B cell (primary cell): ENCODE measurements at regions not wholly inside any gene's neighbourhood (a gene's known extent, or its start where the extent isn't known, plus 50 kb on each side); places are given as distances from the start of the nearest gene placed in this dataset.

Experiments used
- ATAC-seq: fragments of 200-7000 bp; cut with Tn5 transposase; one replicate; pipeline ENCODE4 v1.10.0; 2021; ENCODE audit warnings: low read depth, mild to moderate bottlenecking, moderate number of reproducible peaks, moderate library complexity
- CTCF ChIA-PET: fragments of 350-600 bp; sonication (Branson Sonifier 250); formaldehyde crosslinking; loops from one replicate; lab custom pipeline; 2021; ENCODE audit warnings: antibody characterized with exemption, inconsistent platforms; lab: Charles Lee
- POLR2A ChIA-PET: fragments of 350-600 bp; sonication (Branson Sonifier 250); formaldehyde crosslinking; loops from one replicate; lab custom pipeline; 2021; ENCODE audit warnings: antibody characterized with exemption; lab: Charles Lee
- DNase-seq: peaks from one replicate; pipeline ENCODE4 v3.0.0; 2013
- H2AFZ ChIP-seq: 2 replicates; pipeline ENCODE4 v1.6.1; 2012; ENCODE audit warnings: mild to moderate bottlenecking, low read depth, low read length; ENCODE audit not compliant: insufficient read depth, poor library complexity, severe bottlenecking
- H3K27ac ChIP-seq, 2 donors: 1 replicate in 1 of 2; 2 replicates in 1 of 2; pipeline ENCODE4 v1.5.1; 2012 to 2013; ENCODE audit warnings: low read length in 2 of 2, mild to moderate bottlenecking in 2 of 2, moderate library complexity in 1 of 2
- H3K27me3 ChIP-seq, 4 experiments: fragments of 200-600 bp in 1 of 4; sonication (generic) in 1 of 4; replicated peaks in 1 of 4; 1 replicate in 2 of 4; 2 replicates in 2 of 4; pipeline versions ENCODE4 v1.6.1 to v1.7.0; 2013 to 2016; ENCODE audit warnings: low read length in 3 of 4, mild to moderate bottlenecking in 2 of 4, mixed read lengths in 1 of 4, moderate library complexity in 1 of 4; ENCODE audit not compliant: insufficient read depth in 4 of 4, control insufficient read depth in 3 of 4; ENCODE audit errors: control extremely low read depth in 1 of 4
- H3K36me3 ChIP-seq, 2 experiments: replicated peaks in 1 of 2; 1 replicate in 1 of 2; 2 replicates in 1 of 2; pipeline versions ENCODE4 v1.6.1 to v1.7.1; 2013; ENCODE audit warnings: low read length in 1 of 2; ENCODE audit not compliant: insufficient read depth in 2 of 2, control insufficient read depth in 1 of 2; ENCODE audit errors: control extremely low read depth in 1 of 2, extremely low read depth in 1 of 2
- H3K4me1 ChIP-seq, 2 donors: fragments of 200-600 bp in 1 of 2; sonication (generic) in 1 of 2; 1 replicate in 1 of 2; 2 replicates in 1 of 2; pipeline versions ENCODE4 v1.5.1 to v1.6.1; 2013 to 2017; ENCODE audit warnings: low read length in 2 of 2; ENCODE audit not compliant: control insufficient read depth in 2 of 2, insufficient read depth in 2 of 2
- H3K4me2 ChIP-seq: replicated peaks from 2 replicates; pipeline ENCODE3; 2012; ENCODE audit warnings: mild to moderate bottlenecking, low read depth, low read length; ENCODE audit not compliant: poor library complexity, severe bottlenecking
- H3K4me3 ChIP-seq, 5 experiments: fragments of 200-600 bp in 1 of 5; sonication (generic) in 1 of 5; 1 replicate in 3 of 5; 2 replicates in 2 of 5; pipeline versions ENCODE4 v1.5.1 to v1.7.0; 2011 to 2016; ENCODE audit warnings: low read length in 4 of 5, mild to moderate bottlenecking in 4 of 5, low read depth in 2 of 5, control low read depth in 1 of 5, moderate library complexity in 1 of 5; ENCODE audit not compliant: insufficient read depth in 1 of 5; ENCODE audit errors: control extremely low read depth in 1 of 5, extremely low read depth in 1 of 5
- H3K79me2 ChIP-seq: fragments of 200-600 bp; sonication (generic); one replicate; pipeline ENCODE4 v1.6.0; 2016; ENCODE audit warnings: low read length; ENCODE audit not compliant: control insufficient read depth, insufficient read depth
- H3K9ac ChIP-seq: fragments of 200-600 bp; sonication (generic); 2 replicates; pipeline ENCODE4 v1.6.1; 2017; ENCODE audit warnings: mild to moderate bottlenecking, low read length, moderate library complexity
- H3K9me3 ChIP-seq, 3 donors: one replicate each; pipeline versions ENCODE4 v1.6.1 to v1.7.1; 2013; ENCODE audit warnings: low read length in 2 of 3; ENCODE audit not compliant: control insufficient read depth in 2 of 3, insufficient read depth in 1 of 3; ENCODE audit errors: control extremely low read depth in 1 of 3
- H4K20me1 ChIP-seq: 2 replicates; pipeline ENCODE4 v1.6.0; 2012; ENCODE audit warnings: mild to moderate bottlenecking, low read length; ENCODE audit not compliant: insufficient read depth, control insufficient read depth, poor library complexity, severe bottlenecking
- H3K27ac Mint-ChIP-seq: one replicate; pipeline ENCODE4 v1.8.0; 2021; ENCODE audit warnings: mixed read lengths
- H3K27me3 Mint-ChIP-seq: one replicate; pipeline ENCODE4 v1.8.0; 2021; ENCODE audit warnings: mixed read lengths
- H3K4me1 Mint-ChIP-seq: one replicate; pipeline ENCODE4 v1.8.0; 2021; ENCODE audit warnings: mixed read lengths
- H3K4me3 Mint-ChIP-seq: one replicate; pipeline ENCODE4 v1.8.0; 2021; ENCODE audit warnings: mixed read lengths
- H3K9me3 Mint-ChIP-seq: one replicate; pipeline ENCODE4 v1.8.0; 2022; ENCODE audit warnings: mixed read lengths; ENCODE audit not compliant: insufficient read depth
- EZH2 ChIP-seq: IDR thresholded peaks from 2 replicates; pipeline ENCODE4 v1.6.1; 2012; ENCODE audit warnings: borderline replicate concordance, low read depth, mild to moderate bottlenecking, moderate library complexity, low read length; ENCODE audit not compliant: insufficient read depth, poor library complexity, severe bottlenecking
- WGBS: methylation state at CpG from one replicate; pipeline ENCODE4 v1.1.5; 2013; ENCODE audit warnings: missing lambda C conversion rate; ENCODE audit not compliant: insufficient coverage; 5-methylcytosine and 5-hydroxymethylcytosine counted together
- intact Hi-C: fragments of 100-400 bp; cut with micrococcal nuclease; formaldehyde crosslinking; loops from one replicate; pipeline ENCODE4 v1.10.0; 2022
- TF ChIP-seq, protein P1 (sequence below): fragments of 200-600 bp; IDR thresholded peaks from one replicate; pipeline ENCODE4 v1.8.0; 2022; ENCODE audit warnings: antibody characterized with exemption, mild to moderate bottlenecking

DNA sequence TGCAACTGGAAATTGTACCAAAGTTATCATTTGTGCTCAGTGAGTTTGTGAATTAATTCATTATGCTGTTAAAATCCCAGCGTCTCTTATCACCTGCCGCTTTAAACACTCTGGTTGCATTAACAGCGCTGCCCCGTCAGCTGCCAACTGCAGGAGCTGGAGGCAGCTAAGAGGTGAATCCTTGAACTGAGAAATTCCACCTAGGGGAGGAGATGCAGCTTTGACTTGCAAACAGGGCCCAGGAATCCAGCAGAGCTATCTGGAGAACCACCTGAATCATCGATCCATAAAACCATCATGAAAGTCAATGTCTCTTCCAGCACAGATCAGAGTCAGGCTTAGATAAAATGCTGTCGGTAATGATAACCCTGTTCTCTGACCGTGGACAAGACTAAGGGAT lies 140.7 kb upstream of the PTBP2 start:
- TF ChIP-seq, protein P1, sequence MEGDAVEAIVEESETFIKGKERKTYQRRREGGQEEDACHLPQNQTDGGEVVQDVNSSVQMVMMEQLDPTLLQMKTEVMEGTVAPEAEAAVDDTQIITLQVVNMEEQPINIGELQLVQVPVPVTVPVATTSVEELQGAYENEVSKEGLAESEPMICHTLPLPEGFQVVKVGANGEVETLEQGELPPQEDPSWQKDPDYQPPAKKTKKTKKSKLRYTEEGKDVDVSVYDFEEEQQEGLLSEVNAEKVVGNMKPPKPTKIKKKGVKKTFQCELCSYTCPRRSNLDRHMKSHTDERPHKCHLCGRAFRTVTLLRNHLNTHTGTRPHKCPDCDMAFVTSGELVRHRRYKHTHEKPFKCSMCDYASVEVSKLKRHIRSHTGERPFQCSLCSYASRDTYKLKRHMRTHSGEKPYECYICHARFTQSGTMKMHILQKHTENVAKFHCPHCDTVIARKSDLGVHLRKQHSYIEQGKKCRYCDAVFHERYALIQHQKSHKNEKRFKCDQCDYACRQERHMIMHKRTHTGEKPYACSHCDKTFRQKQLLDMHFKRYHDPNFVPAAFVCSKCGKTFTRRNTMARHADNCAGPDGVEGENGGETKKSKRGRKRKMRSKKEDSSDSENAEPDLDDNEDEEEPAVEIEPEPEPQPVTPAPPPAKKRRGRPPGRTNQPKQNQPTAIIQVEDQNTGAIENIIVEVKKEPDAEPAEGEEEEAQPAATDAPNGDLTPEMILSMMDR: no peak
- TF ChIP-seq EZH2: no peak
- Histone ChIP-seq H3K9ac (no peak overlapping the region), H3K4me3 (no peak overlapping the region), H3K27ac (no peak overlapping the region), H3K4me2 (no peak overlapping the region), H4K20me1 (no peaks in the 10 kb centered on the region), H2AFZ (no peak overlapping the region), H3K79me2 (no peaks in the 10 kb centered on the region), H3K36me3 (no peaks in the 10 kb centered on the region), H3K4me1 (no peaks in the 10 kb centered on the region), H3K27me3 (no peaks in the 10 kb centered on the region), H3K9me3 (peaks cover 0 to 1% (median 0%) of the 10 kb centered on the region in 3 donors)
- intact Hi-C loops: no loop called here
- Mint-ChIP-seq H3K27ac (no peak overlapping the region), H3K4me1 (no peaks in the 10 kb centered on the region), H3K9me3 (no peaks in the 10 kb centered on the region), H3K27me3 (no peaks in the 10 kb centered on the region), H3K4me3 (no peak overlapping the region)
- 69% methylated on average over 7 of the region's 7 CpGs for WGBS
- no peak for ATAC-seq
- ChIA-PET CTCF (no interaction called here), POLR2A (no interaction called here)
- no peak for DNase-seq

DNA sequence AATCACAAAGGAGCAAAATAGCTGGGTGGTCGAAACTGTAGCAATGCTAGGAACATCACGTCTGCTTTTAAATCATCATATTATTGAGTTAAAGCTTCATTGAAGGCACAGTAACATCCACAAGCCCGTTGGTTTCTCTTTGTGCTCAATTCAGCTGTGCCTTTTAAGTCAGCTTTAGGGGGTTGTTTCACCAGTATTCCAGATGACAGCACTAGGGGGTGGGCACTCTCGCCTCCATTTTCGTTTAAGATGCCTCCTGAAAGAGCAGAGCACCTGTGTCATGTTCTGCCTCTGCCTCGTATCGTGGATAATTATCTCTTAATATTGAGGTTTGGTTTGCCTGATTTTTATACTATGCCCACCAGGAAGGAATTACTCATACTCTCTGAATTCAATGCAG lies 139.8 kb upstream of the PTBP2 start:
- Histone ChIP-seq H3K27ac (no peak overlapping the region), H4K20me1 (no peaks in the 10 kb centered on the region), H3K9me3 (peaks cover 0 to 1% (median 0%) of the 10 kb centered on the region in 3 donors), H3K9ac (no peak overlapping the region), H3K79me2 (no peaks in the 10 kb centered on the region), H3K4me2 (no peak overlapping the region), H2AFZ (no peak overlapping the region), H3K4me3 (no peak overlapping the region), H3K4me1 (no peaks in the 10 kb centered on the region), H3K27me3 (no peaks in the 10 kb centered on the region), H3K36me3 (no peaks in the 10 kb centered on the region)
- Mint-ChIP-seq H3K4me3 (no peak overlapping the region), H3K9me3 (no peaks in the 10 kb centered on the region), H3K27ac (no peak overlapping the region), H3K27me3 (no peaks in the 10 kb centered on the region), H3K4me1 (no peaks in the 10 kb centered on the region)
- 79% methylated on average over 2 of the region's 7 CpGs for WGBS
- intact Hi-C loops: no loop called here
- ATAC-seq (no peak), DNase-seq (no peak)
- ChIA-PET CTCF (no interaction called here), POLR2A (no interaction called here)
- TF ChIP-seq EZH2: no peak
- TF ChIP-seq, protein P1: no peak
